K562 (cell line): ENCODE measurements at regions not wholly inside any gene's neighbourhood (a gene's known extent, or its start where the extent isn't known, plus 50 kb on each side); places are given as distances from the start of the nearest gene placed in this dataset.

Source experiments
- ARID1B ChIP-seq: fragments of 450-650 bp; IDR thresholded peaks from 2 replicates; pipeline ENCODE4 v1.6.1; 2016; ENCODE audit warnings: antibody characterized with exemption, mild to moderate bottlenecking, inconsistent platforms
- GABPB2 ChIP-seq: fragments of 250-450 bp; sonication (Bioruptor Pico); conservative IDR thresholded peaks from 2 replicates; pipeline ENCODE4 v1.5.1; 2021; ENCODE audit warnings: mild to moderate bottlenecking
- HIVEP1 ChIP-seq: fragments of 250-450 bp; sonication (Bioruptor Pico); IDR thresholded peaks from 2 replicates; pipeline ENCODE4 v1.4.0; 2020; ENCODE audit warnings: mild to moderate bottlenecking
- NR2C1 ChIP-seq, 2 experiments: fragments of 450-650 bp; IDR thresholded peaks; 2 replicates each; pipeline ENCODE4 v1.6.1; 2017; ENCODE audit warnings: mild to moderate bottlenecking in 2 of 2, antibody characterized with exemption in 1 of 2, inconsistent platforms in 1 of 2, missing compliant biosample characterization in 1 of 2, missing genetic modification characterization in 1 of 2
- NRF1 ChIP-seq, 2 experiments: fragments of 450-650 bp; IDR thresholded peaks in 1 of 2; conservative IDR thresholded peaks in 1 of 2; 2 replicates each; pipeline ENCODE4 v1.6.1; 2014; ENCODE audit warnings: mild to moderate bottlenecking in 2 of 2
- OTX1 ChIP-seq: fragments of 450-650 bp; formaldehyde crosslinking; IDR thresholded peaks from 2 replicates; pipeline ENCODE4 v1.4.0; 2022; ENCODE audit warnings: mild to moderate bottlenecking
- TSHZ1 ChIP-seq: fragments of 250-450 bp; sonication (Bioruptor Pico); IDR thresholded peaks from 2 replicates; pipeline ENCODE4 v1.4.0; 2020; ENCODE audit warnings: mild to moderate bottlenecking, moderate library complexity
- VEZF1 ChIP-seq: fragments of 200-800 bp; sonication (Bioruptor generic); IDR thresholded peaks from 2 replicates; pipeline ENCODE4 v1.6.1; 2017; ENCODE audit warnings: missing genetic modification characterization, missing compliant biosample characterization
- YY1 ChIP-seq, 3 experiments: IDR thresholded peaks; 2 replicates each; pipeline ENCODE4 v1.6.1; 2011; ENCODE audit warnings: low read length in 2 of 3, mild to moderate bottlenecking in 2 of 3, moderate library complexity in 2 of 3, borderline replicate concordance in 1 of 3, control low read depth in 1 of 3, low read depth in 1 of 3; ENCODE audit not compliant: insufficient read depth in 3 of 3, insufficient replicate concordance in 2 of 3, control insufficient read depth in 1 of 3, insufficient read length in 1 of 3; ENCODE audit errors: extremely low read depth in 1 of 3
- ZBTB11 ChIP-seq, 3 experiments: fragments of 200-800 bp in 1 of 3; fragments of 250-450 bp in 1 of 3; fragments of 450-650 bp in 1 of 3; sonication (Bioruptor Pico) in 1 of 3; sonication (Bioruptor generic) in 1 of 3; formaldehyde crosslinking in 1 of 3; IDR thresholded peaks; 2 replicates each; pipeline versions ENCODE4 v1.6.1 to v1.8.0; 2016 to 2022; ENCODE audit warnings: mild to moderate bottlenecking in 2 of 3, missing genetic modification characterization in 2 of 3, missing compliant biosample characterization in 1 of 3, moderate library complexity in 1 of 3
- ZBTB43 ChIP-seq: sonication (generic); formaldehyde crosslinking; IDR thresholded peaks from 2 replicates; pipeline ENCODE4 v1.8.0; 2023; ENCODE audit warnings: mild to moderate bottlenecking, missing genetic modification reagents
- ZC3H8 ChIP-seq: fragments of 450-650 bp; IDR thresholded peaks from 2 replicates; pipeline ENCODE4 v1.6.1; 2017

GRCh38 chr12:116434155-116435011, 124.8 kb upstream of the MAP1LC3B2 start (continued):
- TF ChIP-seq ZBTB11 (CRISPR knock-in tag; IDR thresholded peaks at IDR 0.05) (no peak), VEZF1 (CRISPR knock-in tag) (peak; percentile 47; the same call in 1 of the 2 replicates), GABPB2 (CRISPR knock-in tag) (no peak), OTX1 (CRISPR knock-in tag) (no peak), ZBTB43 (no peak), ZC3H8 (no peak), YY1 (IDR thresholded peaks at IDR 0.05; ENCODE audit: borderline replicate concordance in 1 of 3, control insufficient read depth in 1 of 3, extremely low read depth in 1 of 3, insufficient read depth in 3 of 3, insufficient read length in 1 of 3, insufficient replicate concordance in 2 of 3, low read depth in 1 of 3, low read length in 2 of 3) (no peak), HIVEP1 (CRISPR knock-in tag) (no peak), TSHZ1 (CRISPR knock-in tag) (no peak), ARID1B (no peak), NR2C1 (IDR thresholded peaks at IDR 0.05) (no peak), NR2C1 (tag; IDR thresholded peaks at IDR 0.05) (no peak), NRF1 (conservative IDR thresholded peaks at IDR 0.05 in 1 of 2, IDR thresholded peaks at IDR 0.05 in 1 of 2) (no peak)
